GM12878 (cell line): ENCODE measurements at regions not wholly inside any gene's neighbourhood (a gene's known extent, or its start where the extent isn't known, plus 50 kb on each side); places are given as distances from the start of the nearest gene placed in this dataset.

Experiments
- ATAC-seq: fragments of 200-7000 bp; cut with Tn5 transposase; 3 replicates; pipeline ENCODE4 v1.9.1; 2020; ENCODE audit warnings: mild to moderate bottlenecking, moderate library complexity
- BruUV-seq: library from RNA; stranded (reverse); fragments of 400-500 nt; replicated peaks from 2 replicates; lab custom pipeline; 2021; lab: Mats Ljungman, UMichigan
- CTCF ChIA-PET: fragments of 300-600 bp; sonication (Branson Sonifier 250); formaldehyde crosslinking; extraction: SDS; loops from one replicate; lab custom pipeline; 2021; ENCODE audit warnings: inconsistent platforms; lab: Yijun Ruan, JAX
- POLR2A ChIA-PET: fragments of 350-600 bp; formaldehyde crosslinking; extraction: SDS; loops from one replicate; lab custom pipeline; 2021; ENCODE audit warnings: inconsistent platforms; lab: Charles Lee
- RAD21 ChIA-PET: fragments of 300-600 bp; sonication (Branson Sonifier 250); formaldehyde crosslinking; loops from one replicate; lab custom pipeline; 2023; ENCODE audit warnings: antibody characterized with exemption; ENCODE audit not compliant: unreplicated experiment; lab: Charles Lee
- SMC1A ChIA-PET: fragments of 300-600 bp; sonication (Branson Sonifier 250); formaldehyde crosslinking; loops from one replicate; lab custom pipeline; 2023; ENCODE audit not compliant: unreplicated experiment, uncharacterized antibody; lab: Charles Lee
- DNase-seq: peaks from one replicate; pipeline ENCODE4 v3.0.0-alpha.2; 2011; ENCODE audit warnings: low read depth, low spot score
- FAIRE-seq: peaks from 3 replicates; lab custom pipeline; 2011; peaks lifted over from hg19 to GRCh38; lab: Jason Lieb, UNC
- H2AFZ ChIP-seq: 2 replicates; pipeline ENCODE4 v1.6.0; 2011; ENCODE audit warnings: low read depth, low read length, control low read depth; ENCODE audit not compliant: control insufficient read depth
- H3K27ac ChIP-seq: 2 replicates; pipeline ENCODE4 v1.5.1; 2011; ENCODE audit warnings: control low read depth; ENCODE audit not compliant: control insufficient read depth, insufficient read depth
- H3K27me3 ChIP-seq, 2 experiments: replicated peaks in 1 of 2; 2 replicates each; pipeline versions ENCODE4 v1.6.0 to v1.6.1; 2011; ENCODE audit warnings: low read length in 1 of 2; ENCODE audit not compliant: control insufficient read depth in 2 of 2, insufficient read depth in 2 of 2
- H3K36me3 ChIP-seq, 2 experiments: 2 replicates each; pipeline ENCODE4 v1.5.1; 2011; ENCODE audit warnings: low read length in 1 of 2; ENCODE audit not compliant: control insufficient read depth in 2 of 2, insufficient read depth in 2 of 2
- H3K4me1 ChIP-seq: 2 replicates; pipeline ENCODE4 v1.6.1; 2011; ENCODE audit warnings: mild to moderate bottlenecking, low read length, moderate library complexity, mixed read lengths; ENCODE audit not compliant: control insufficient read depth, insufficient read depth
- H3K4me2 ChIP-seq: 2 replicates; pipeline ENCODE4 v1.6.0; 2011; ENCODE audit warnings: control low read depth; ENCODE audit not compliant: control insufficient read depth, insufficient read depth
- H3K4me3 ChIP-seq: fragments of 200-600 bp; sonication (generic); 2 replicates; pipeline ENCODE4 v1.5.1; 2016
- H3K79me2 ChIP-seq: 2 replicates; pipeline ENCODE4 v1.6.0; 2011; ENCODE audit warnings: low read length; ENCODE audit not compliant: control insufficient read depth, insufficient read depth
- H3K9ac ChIP-seq: 2 replicates; pipeline ENCODE4 v1.8.0; 2011; ENCODE audit warnings: low read length, control low read depth, mixed read lengths; ENCODE audit not compliant: control insufficient read depth, insufficient read depth
- H3K9me3 ChIP-seq: replicated peaks from 3 replicates; pipeline ENCODE4 v1.5.1; 2011; ENCODE audit warnings: mild to moderate bottlenecking, low read length; ENCODE audit not compliant: control insufficient read depth, insufficient read depth
- H4K20me1 ChIP-seq: 2 replicates; pipeline ENCODE4 v1.6.0; 2011; ENCODE audit not compliant: control insufficient read depth, insufficient read depth
- ATF3 ChIP-seq: IDR thresholded peaks from 2 replicates; pipeline ENCODE4 v1.6.1; 2011; ENCODE audit warnings: low read depth, mild to moderate bottlenecking, low read length, moderate library complexity, borderline replicate concordance; ENCODE audit errors: extremely low read depth
- E2F4 ChIP-seq: IDR thresholded peaks from 2 replicates; pipeline ENCODE4 v1.6.1; 2012; ENCODE audit warnings: low read depth, low read length, improper control_type of control experiment
- JUND ChIP-seq: IDR thresholded peaks from 2 replicates; pipeline ENCODE4 v1.6.1; 2012; ENCODE audit warnings: low read depth, mild to moderate bottlenecking, low read length, improper control_type of control experiment, moderate library complexity
- NFYA ChIP-seq: IDR thresholded peaks from 2 replicates; pipeline ENCODE4 v1.6.1; 2011; ENCODE audit warnings: low read depth, mild to moderate bottlenecking, low read length, improper control_type of control experiment, borderline replicate concordance
- ZZZ3 ChIP-seq: IDR thresholded peaks from 2 replicates; pipeline ENCODE4 v1.6.1; 2011; ENCODE audit warnings: low read depth; ENCODE audit not compliant: control insufficient read depth, insufficient read length
- whole genome bisulfite sequencing: methylation state at CpG from one replicate; pipeline ENCODE4 v1.1.6; 2016; ENCODE audit warnings: low lambda C conversion rate; ENCODE audit not compliant: insufficient replicate concordance, insufficient coverage; ENCODE audit errors: missing lambda C conversion rate; 5-methylcytosine and 5-hydroxymethylcytosine counted together
- in situ Hi-C: fragments of 300-500 bp; cut with MboI; formaldehyde crosslinking; loops from 9 replicates; pipeline ENCODE4 v1.14.3; 2018; ENCODE audit warnings: mixed read lengths
- intact Hi-C: fragments of 100-400 bp; cut with micrococcal nuclease; formaldehyde crosslinking; loops from one replicate; pipeline ENCODE4 v1.14.2; 2022; ENCODE audit not compliant: unreplicated experiment
- TF ChIP-seq, protein P1 (sequence below), 3 experiments: IDR thresholded peaks in 2 of 3; conservative IDR thresholded peaks in 1 of 3; 2 replicates each; pipeline ENCODE4 v1.5.1; 2011; ENCODE audit warnings: low read depth in 3 of 3, low read length in 3 of 3, mild to moderate bottlenecking in 3 of 3, control low read depth in 2 of 3, moderate library complexity in 2 of 3, inconsistent platforms in 1 of 3, mixed read lengths in 1 of 3; ENCODE audit not compliant: control insufficient read depth in 2 of 3, insufficient read depth in 1 of 3; ENCODE audit errors: extremely low read depth in 1 of 3

- TF ChIP-seq, protein P1, sequence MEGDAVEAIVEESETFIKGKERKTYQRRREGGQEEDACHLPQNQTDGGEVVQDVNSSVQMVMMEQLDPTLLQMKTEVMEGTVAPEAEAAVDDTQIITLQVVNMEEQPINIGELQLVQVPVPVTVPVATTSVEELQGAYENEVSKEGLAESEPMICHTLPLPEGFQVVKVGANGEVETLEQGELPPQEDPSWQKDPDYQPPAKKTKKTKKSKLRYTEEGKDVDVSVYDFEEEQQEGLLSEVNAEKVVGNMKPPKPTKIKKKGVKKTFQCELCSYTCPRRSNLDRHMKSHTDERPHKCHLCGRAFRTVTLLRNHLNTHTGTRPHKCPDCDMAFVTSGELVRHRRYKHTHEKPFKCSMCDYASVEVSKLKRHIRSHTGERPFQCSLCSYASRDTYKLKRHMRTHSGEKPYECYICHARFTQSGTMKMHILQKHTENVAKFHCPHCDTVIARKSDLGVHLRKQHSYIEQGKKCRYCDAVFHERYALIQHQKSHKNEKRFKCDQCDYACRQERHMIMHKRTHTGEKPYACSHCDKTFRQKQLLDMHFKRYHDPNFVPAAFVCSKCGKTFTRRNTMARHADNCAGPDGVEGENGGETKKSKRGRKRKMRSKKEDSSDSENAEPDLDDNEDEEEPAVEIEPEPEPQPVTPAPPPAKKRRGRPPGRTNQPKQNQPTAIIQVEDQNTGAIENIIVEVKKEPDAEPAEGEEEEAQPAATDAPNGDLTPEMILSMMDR (IDR thresholded peaks at IDR 0.05 in 2 of 3, conservative IDR thresholded peaks at IDR 0.05 in 1 of 3; ENCODE audit: control insufficient read depth in 2 of 3, extremely low read depth in 1 of 3, insufficient read depth in 1 of 3, low read depth in 3 of 3, low read length in 3 of 3): peak; percentile 26 to 34 (median 29); a peak in 4 of 6 replicates
- no peak for TF ChIP-seq ZZZ3
Measured at GRCh38 chr2:105969552-105969951, 224.5 kb downstream of the UXS1 start (continued).

DNA sequence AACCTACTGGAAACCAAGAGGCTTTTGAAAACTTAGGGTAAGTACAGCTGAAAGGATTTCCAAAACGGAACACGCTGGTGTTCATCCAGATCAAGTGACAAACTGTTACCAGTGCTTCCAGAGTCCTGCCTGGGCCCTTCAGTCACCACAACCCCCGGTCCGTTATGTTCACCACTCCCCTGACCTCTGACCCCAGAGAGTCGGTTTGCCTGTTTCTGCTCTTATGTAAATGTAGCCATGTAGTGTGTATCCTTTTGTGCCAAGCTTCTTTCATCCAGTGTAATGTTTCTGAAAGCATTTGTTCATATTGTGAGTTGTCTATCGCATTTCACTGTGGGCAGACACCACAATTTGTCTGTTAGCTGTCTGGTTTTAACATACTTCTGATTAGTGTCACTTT, 217.5 kb downstream of the NCK2 start:
- H4K20me1 ChIP-seq: no peaks in the 10 kb centered on the region
- no peaks in the 10 kb centered on the region for H3K9me3 ChIP-seq
- ATAC-seq: no peak
- no peak for DNase-seq
- TF ChIP-seq ATF3: no peak
- TF ChIP-seq E2F4: no peak
- no peak for TF ChIP-seq JUND
- no peak for TF ChIP-seq NFYA
- TF ChIP-seq, all 136 proteins: peak for 0
- Histone ChIP-seq H2AFZ (no peak overlapping the region), H3K79me2 (no peaks in the 10 kb centered on the region), H3K27me3 (no peaks in the 10 kb centered on the region), H3K4me2 (no peak overlapping the region), H3K4me1 (no peaks in the 10 kb centered on the region), H3K9ac (no peak overlapping the region), H3K4me3 (no peak overlapping the region), H3K27ac (no peak overlapping the region), H3K36me3 (no peaks in the 10 kb centered on the region)
- in situ Hi-C loops: no loop called here
- POLR2A ChIA-PET: no interaction called here
- CTCF ChIA-PET: no interaction called here
- RAD21 ChIA-PET: no interaction called here
- BruUV-seq: no TSS peak
- SMC1A ChIA-PET: no interaction called here
- intact Hi-C loops: no loop called here
- 60% methylated on average over 6 of the region's 6 CpGs for WGBS
- FAIRE-seq: no peak
